GM19463 (cell line): ENCODE measurements at regions not wholly inside any gene's neighbourhood (a gene's known extent, or its start where the extent isn't known, plus 50 kb on each side); places are given as distances from the start of the nearest gene placed in this dataset.

Experiments
- ATAC-seq: cut with Tn5 transposase; IDR thresholded peaks from one replicate; pipeline ENCODE4 v1.9.1; 2021; ENCODE audit warnings: mild to moderate bottlenecking, moderate library complexity; ENCODE audit not compliant: unreplicated experiment

GRCh38 chr2:19686439-19686838, 215.3 kb downstream of the TTC32 start:
- no peak for ATAC-seq

GRCh38 chr2:19685731-19686130, 216.1 kb downstream of the TTC32 start:
- ATAC-seq, result no peak

GRCh38 chr2:19684516-19684915, 217.3 kb downstream of the TTC32 start:
- ATAC-seq, result no peak

GRCh38 chr2:19683556-19683955, 218.2 kb downstream of the TTC32 start:
- no peak for ATAC-seq

- no peak for ATAC-seq
Observed at GRCh38 chr2:19682493-19682892, 219.3 kb downstream of the TTC32 start.

- ATAC-seq, result no peak
Observed at GRCh38 chr2:19677825-19678518, 223.8 kb downstream of the TTC32 start.

- ATAC-seq, result no peak
Observed at GRCh38 chr2:19677215-19677777, 224.5 kb downstream of the TTC32 start.

- no peak for ATAC-seq
Observed at GRCh38 chr2:19676770-19677169, 225.0 kb downstream of the TTC32 start.

- ATAC-seq, result no peak
Observed at GRCh38 chr2:19675856-19676460, 225.8 kb downstream of the TTC32 start.

- ATAC-seq, result no peak
Observed at GRCh38 chr2:19675003-19675629, 226.7 kb downstream of the TTC32 start.

GRCh38 chr2:19674051-19675002, 227.5 kb downstream of the TTC32 start:
- no peak for ATAC-seq

GRCh38 chr2:19673213-19673791, 228.5 kb downstream of the TTC32 start:
- peak; percentile 48 for ATAC-seq

GRCh38 chr2:19671916-19672315, 229.9 kb downstream of the TTC32 start:
- no peak for ATAC-seq

GRCh38 chr2:19671311-19671710, 230.5 kb downstream of the TTC32 start:
- no peak for ATAC-seq

- no peak for ATAC-seq
Observed at GRCh38 chr2:19670303-19670702, 231.5 kb downstream of the TTC32 start.

- ATAC-seq, result no peak
Observed at GRCh38 chr2:19669559-19669958, 232.2 kb downstream of the TTC32 start.

GRCh38 chr2:19669126-19669525, 232.7 kb downstream of the TTC32 start:
- no peak for ATAC-seq

GRCh38 chr2:19667536-19667949, 234.2 kb downstream of the TTC32 start:
- no peak for ATAC-seq

- no peak for ATAC-seq
Observed at GRCh38 chr2:19667085-19667484, 234.7 kb downstream of the TTC32 start.

- no peak for ATAC-seq
Observed at GRCh38 chr2:19664646-19665045, 237.1 kb downstream of the TTC32 start.
